ENCODE measurements at regions not wholly inside any gene's neighbourhood (a gene's known extent, or its start where the extent isn't known, plus 50 kb on each side); places are given as distances from the start of the nearest gene placed in this dataset.

DNA sequence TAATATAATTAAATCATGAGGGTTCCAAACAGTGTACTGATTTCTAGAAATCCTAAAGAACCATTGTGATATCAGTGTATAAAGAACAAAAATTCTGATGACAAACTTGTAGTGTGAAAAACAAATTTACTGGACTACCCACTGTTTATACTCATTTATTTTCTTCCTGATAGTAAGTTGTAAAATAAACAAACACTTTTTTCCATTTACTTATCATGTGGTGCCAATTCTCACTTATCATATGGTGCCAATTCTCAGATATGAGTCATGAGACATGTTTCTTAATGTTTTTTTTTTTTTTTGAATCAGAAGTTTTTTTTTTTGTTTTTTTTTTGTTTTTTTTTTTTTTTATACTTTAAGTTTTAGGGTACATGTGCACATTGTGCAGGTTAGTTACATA is 137.7 kb downstream of the LEPR start:
- H2AK9ac ChIP-seq (replicated peaks; ENCODE audit: low read depth, low read length, poor library complexity) = no peak overlapping the region
- H2BK5ac ChIP-seq (ENCODE audit: low read depth, low read length, poor library complexity, severe bottlenecking) = no peak overlapping the region
- H3K79me1 ChIP-seq (ENCODE audit: low read depth in 1 of 2, low read length in 2 of 2) = no peaks in the 10 kb centered on the region
- no peak overlapping the region for H3K23ac ChIP-seq (ENCODE audit: low read depth, low read length)
- no peaks in the 10 kb centered on the region for H3K9me3 ChIP-seq (ENCODE audit: control insufficient read depth, insufficient read depth, low read length)
- H4K5ac ChIP-seq (ENCODE audit: low read depth, low read length) = no peak overlapping the region
- DNase-seq = no peak
- H3K4me2 ChIP-seq (ENCODE audit: low read depth, low read length) = no peak overlapping the region
- intact Hi-C loops (cut with micrococcal nuclease) = no loop called here
- no peak overlapping the region for H3K27ac ChIP-seq (ENCODE audit: insufficient read depth, low read length)
- H3K4ac ChIP-seq (ENCODE audit: low read depth, low read length) = no peak overlapping the region
- no TSS peak for BruUV-seq (replicated peaks)
- no peak overlapping the region for H3K56ac ChIP-seq (ENCODE audit: extremely low read depth, insufficient read depth, low read length)
- no peak overlapping the region for H4K91ac ChIP-seq (ENCODE audit: insufficient read depth, low read depth, low read length)
- dilution Hi-C loops (cut with HindIII; ENCODE audit: low sequenced_read_pairs, unreplicated experiment) = no loop called here
- no peak overlapping the region for H3K18ac ChIP-seq (ENCODE audit: low read depth, low read length)
- no peaks in the 10 kb centered on the region for H4K20me1 ChIP-seq (ENCODE audit: insufficient read depth, low read length)
- in situ Hi-C loops (cut with MboI; ENCODE audit: low sequenced_read_pairs) = no loop called here
- H3K27me3 ChIP-seq (ENCODE audit: control insufficient read depth, insufficient read depth, low read length) = no peaks in the 10 kb centered on the region
- no peaks in the 10 kb centered on the region for H3K36me3 ChIP-seq (ENCODE audit: control insufficient read depth, insufficient read depth, low read length)
- no peak overlapping the region for H3K9ac ChIP-seq (ENCODE audit: low read depth, low read length)
- no peak for TF ChIP-seq RFX5 (IDR thresholded peaks at IDR 0.05; ENCODE audit: low read depth, low read length)
- no peak overlapping the region for H4K8ac ChIP-seq (ENCODE audit: low read depth in 2 of 2, low read length in 2 of 2)
- no peak overlapping the region for H2BK15ac ChIP-seq (ENCODE audit: low read depth, low read length)
- H2BK120ac ChIP-seq (ENCODE audit: low read depth, low read length) = no peak overlapping the region
- ChIA-PET POLR2A (ENCODE audit: unreplicated experiment) (no interaction called here), CTCF (no interaction called here)
- no peaks in the 10 kb centered on the region for H3K4me1 ChIP-seq (ENCODE audit: control insufficient read depth, insufficient read depth, low read length)
- H2AK5ac ChIP-seq (ENCODE audit: low read depth, low read length) = no peak overlapping the region
- H3K9me1 ChIP-seq (ENCODE audit: insufficient read depth, low read length) = no peaks in the 10 kb centered on the region
- H2AFZ ChIP-seq (replicated peaks; ENCODE audit: low read length, poor library complexity) = no peak overlapping the region
- no peak overlapping the region for H2BK20ac ChIP-seq (ENCODE audit: low read depth, low read length)
- no peak for ATAC-seq (ENCODE audit: low read depth)
- H3K4me3 ChIP-seq (ENCODE audit: insufficient read depth, low read depth, low read length) = no peak overlapping the region
- no peak overlapping the region for H3K14ac ChIP-seq (replicated peaks; ENCODE audit: low read depth, low read length)
